ENCODE measurements at regions not wholly inside any gene's neighbourhood (a gene's known extent, or its start where the extent isn't known, plus 50 kb on each side); places are given as distances from the start of the nearest gene placed in this dataset.
A peak's percentile ranks its signal among the peaks of the same experiment; 100 is the strongest.

DNA sequence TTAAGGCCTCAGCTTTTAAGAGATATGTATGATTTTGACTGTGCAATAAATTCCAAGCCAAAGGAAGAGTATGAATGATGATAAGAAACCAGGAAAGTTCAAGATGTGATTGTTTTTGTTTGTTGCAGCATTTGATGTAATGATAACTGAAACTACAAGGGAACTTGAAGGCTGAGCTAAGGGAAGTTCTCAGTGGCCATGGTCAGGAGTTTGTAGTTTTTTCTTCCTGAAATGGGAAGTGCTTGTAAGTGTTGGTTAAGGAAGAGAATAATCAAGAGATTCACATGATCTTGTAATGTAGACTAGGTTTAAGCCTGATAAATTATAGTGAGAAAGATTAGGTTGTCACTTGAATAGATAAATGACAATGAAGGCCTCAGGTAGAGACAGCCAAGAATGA, 53.4 kb downstream of the PTCHD4 start:
- no peak for DNase-seq

DNA sequence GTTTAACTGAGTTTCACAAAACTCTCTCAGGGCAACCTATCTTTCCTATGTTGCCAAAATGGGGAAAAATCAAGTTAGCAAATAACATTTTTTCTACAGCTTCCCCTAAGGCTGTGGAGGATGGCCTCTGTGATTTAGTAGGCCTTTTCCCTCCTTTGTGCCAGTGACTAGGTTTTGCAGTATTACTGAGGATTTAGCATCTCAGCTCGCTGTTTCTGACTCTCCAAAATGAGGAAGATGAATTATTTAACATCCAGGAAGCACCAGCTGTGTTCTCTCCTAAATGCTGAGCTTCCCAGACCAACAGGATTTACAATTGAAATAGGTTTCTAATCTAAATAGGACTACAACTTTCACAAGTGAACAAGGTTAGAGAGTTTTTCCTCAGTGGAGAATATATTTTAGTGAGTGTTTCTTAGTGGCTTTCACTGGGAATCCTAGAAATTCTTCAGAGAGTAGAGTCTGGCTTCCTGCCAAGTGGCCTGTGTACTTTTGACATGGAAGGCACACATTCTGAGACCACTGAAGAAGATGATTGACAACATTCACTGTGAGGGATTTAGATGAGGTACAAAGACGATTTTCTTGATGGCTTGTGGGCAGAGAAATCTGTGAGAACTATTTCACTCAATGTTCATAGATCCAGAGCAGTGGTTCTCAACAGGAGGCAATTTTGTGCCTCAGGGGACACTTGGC, 62.4 kb downstream of the PTCHD4 start:
- DNase-seq: no peak

DNA sequence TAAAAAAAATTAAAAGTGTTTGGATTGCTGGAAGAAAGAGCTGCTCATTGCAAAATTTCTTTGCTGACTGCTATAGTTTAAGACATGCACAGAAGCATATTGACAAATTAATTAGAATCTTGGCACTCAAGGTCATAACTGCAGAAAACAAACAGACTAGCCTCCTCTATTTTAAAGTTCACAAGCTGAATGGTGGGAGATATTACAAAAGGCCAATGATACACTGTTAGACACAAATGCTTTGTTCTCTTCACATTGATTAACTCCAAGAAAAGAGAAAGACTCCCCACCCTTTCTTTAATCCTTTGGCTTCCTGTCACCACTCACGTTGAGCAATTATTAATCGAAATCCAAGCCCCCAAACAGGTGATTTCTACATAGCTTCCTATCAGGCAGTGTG, 69.1 kb downstream of the PTCHD4 start:
- no peak for DNase-seq

- no peak for DNase-seq
Measured at GRCh38 chr6:48037946-48038345, 73.1 kb downstream of the PTCHD4 start.

- no peak for DNase-seq
Measured at GRCh38 chr6:48036316-48036715, 74.7 kb downstream of the PTCHD4 start.

DNA sequence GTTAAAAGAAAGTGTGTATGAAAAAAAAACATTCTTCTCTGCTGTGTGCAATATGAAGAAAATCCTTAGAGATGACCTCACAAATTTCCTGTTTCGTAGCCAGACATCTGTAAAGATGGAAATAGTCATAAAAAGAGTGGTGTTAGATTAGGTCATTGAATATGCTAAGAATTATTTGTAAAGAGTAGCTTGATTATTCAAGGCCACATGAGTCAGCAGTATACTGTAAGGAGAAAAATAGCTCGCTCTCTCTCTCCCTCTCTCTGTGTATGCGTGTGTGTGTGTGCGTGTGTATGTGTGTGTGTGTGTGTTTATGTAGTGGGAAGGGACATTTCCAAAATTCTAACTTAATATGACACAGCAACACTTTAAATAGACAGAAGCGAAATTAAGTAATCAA, 78.8 kb downstream of the PTCHD4 start:
- DNase-seq: no peak

- no peak for DNase-seq
Measured at GRCh38 chr6:48031711-48032110, 79.3 kb downstream of the PTCHD4 start.

- no peak for DNase-seq
Measured at GRCh38 chr6:48027704-48028435, 83.1 kb downstream of the PTCHD4 start.

DNA sequence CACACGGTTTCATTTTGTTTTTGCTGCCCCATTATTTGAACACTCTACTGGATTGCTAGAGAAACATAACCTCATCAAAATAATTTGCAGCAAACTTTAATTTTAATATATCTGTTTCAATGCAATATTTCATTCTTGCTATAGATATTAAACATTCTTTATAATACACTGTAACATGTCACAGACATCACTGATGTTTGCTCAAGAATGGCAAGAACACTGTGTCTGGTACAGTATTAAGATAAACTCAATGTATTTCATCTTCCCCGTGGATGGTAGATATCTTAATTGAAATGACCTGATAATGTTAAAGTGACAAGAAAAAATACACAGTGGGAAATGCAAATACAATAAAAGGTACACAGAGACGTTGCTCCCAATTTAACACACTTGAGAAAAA, 86.0 kb downstream of the PTCHD4 start:
- no peak for DNase-seq

GRCh38 chr6:48021904-48022303, 89.1 kb downstream of the PTCHD4 start:
- DNase-seq: no peak

DNA sequence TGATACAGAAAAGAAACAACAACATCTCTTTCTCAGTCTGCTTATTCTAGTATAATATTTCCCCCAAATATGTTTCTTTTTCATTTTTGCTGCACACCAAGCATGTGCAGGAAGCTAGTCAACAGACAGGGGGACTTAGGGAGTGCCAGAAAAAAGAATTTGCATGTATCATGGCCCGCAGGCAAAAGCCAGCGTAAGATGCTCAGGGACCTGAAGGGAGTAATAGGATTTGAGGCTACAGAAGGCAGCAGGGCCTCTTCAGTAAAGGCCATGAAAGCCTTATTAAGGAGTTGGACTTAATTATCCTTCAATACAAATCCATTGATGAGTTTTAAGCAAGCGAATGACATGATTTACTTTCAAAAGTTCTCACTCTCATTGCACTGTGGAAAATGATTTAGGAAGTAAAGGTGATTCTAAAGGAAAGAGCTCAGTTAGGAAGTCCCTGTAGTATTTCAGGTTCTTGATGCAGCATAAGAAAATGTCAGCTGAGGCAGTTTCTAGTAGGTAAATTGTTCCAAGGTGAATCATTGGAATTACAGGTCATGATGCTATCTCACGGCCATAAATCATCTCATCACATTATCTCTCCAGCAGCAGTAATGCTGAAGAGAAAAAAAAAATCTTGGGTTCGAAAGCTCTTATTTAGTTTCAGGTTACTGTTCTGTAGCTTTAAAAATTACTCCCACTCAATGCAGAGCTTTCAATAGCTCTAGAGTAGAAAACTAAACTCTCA, 94.8 kb downstream of the PTCHD4 start:
- DNase-seq: peak; percentile 12

- no peak for DNase-seq
Measured at GRCh38 chr6:47992809-47993208, 118.2 kb downstream of the PTCHD4 start.

DNA sequence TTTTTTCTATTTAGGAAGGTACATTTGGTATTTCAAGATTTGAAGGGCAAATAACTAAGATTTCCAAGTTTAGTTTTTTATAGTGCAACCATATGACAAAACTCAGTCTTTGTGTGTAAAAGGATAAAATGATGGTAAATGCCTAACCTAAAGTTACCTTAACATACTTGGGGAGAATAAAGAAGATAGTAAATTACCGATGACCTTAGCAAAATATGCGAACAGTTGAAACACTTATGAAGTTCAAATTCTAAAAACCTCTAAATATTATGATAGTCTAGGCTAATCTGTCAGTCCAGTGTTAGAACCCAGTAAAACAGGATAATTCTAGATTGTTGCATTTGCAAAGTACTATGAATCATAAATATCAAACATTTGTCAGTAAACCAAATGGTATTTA, 127.5 kb downstream of the PTCHD4 start:
- no peak for DNase-seq

GRCh38 chr6:47977314-47977713, 133.7 kb downstream of the PTCHD4 start:
- DNase-seq: no peak

- no peak for DNase-seq
Measured at GRCh38 chr6:47974106-47974505, 136.9 kb downstream of the PTCHD4 start.

DNA sequence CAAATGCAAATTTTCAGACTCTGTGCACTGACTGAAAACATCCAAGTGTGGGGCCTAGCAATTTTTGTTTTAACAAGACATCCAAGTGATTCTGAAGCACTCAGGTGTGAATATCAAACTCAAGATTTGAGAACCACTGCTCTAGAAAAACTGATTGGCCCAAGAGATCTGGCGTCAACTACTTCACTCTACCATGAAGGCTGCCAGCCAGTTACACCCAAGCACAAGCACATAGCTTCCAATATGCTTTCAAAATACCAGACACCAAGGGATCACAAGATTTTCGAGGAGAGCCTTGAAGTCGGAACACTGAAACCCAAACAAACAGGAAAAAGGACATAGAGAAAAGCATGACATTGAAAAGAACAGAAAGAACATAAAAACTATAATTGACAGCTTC, 140.2 kb downstream of the PTCHD4 start:
- no peak for DNase-seq

GRCh38 chr6:47967843-47968242, 143.2 kb downstream of the PTCHD4 start:
- no peak for DNase-seq

- DNase-seq: no peak
Measured at GRCh38 chr6:47964969-47965368, 146.0 kb downstream of the PTCHD4 start.

DNA sequence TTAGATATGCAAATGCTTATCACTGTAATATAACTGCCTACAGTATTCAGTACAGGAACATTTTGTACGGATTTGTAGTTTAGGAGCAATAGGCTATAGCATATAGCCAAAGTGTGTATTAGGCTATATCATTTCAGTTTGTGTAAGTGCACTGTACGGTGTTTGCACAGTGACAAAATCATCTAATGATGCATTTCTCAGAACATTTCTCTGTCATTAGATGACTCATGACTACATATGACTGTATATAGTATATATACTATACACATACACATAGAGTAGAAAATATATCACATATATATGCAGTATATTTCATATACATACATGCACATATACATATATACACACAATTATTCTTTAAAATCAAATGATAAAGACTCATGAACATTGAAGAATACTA, 158.4 kb downstream of the PTCHD4 start:
- DNase-seq: no peak

GRCh38 chr6:47944846-47945245, 163.0 kb downstream of the OPN5 start:
- DNase-seq: no peak

- no peak for DNase-seq
Measured at GRCh38 chr6:47938405-47938804, 156.6 kb downstream of the OPN5 start.

- no peak for DNase-seq
Measured at GRCh38 chr6:47936820-47937219, 155.0 kb downstream of the OPN5 start.

- no peak for DNase-seq
Measured at GRCh38 chr6:47934023-47934422, 152.2 kb downstream of the OPN5 start.

DNA sequence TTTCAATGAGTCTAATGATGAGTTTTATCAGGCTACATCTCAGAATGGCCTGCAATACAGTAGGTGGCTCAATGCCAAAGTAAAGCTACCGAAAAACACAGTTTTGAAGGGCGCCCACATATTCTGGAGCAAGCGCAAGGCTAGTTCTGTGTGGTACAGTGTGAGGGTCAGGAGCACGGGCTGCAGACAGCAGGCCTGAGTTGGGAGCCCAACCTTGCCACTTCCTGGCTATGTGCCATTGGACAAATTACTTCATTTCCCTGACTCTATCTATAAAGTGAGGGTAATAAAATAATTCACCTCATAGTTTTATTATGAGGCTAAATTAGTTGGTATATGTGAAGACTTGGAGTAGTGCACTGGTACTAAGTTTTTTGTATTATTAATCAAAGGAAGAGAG, 150.7 kb downstream of the OPN5 start:
- no peak for DNase-seq

Measured in NCI-H146 (cell line).